Tibial nerve (tissue), 3 donors: ENCODE measurements at regions not wholly inside any gene's neighbourhood (a gene's known extent, or its start where the extent isn't known, plus 50 kb on each side); places are given as distances from the start of the nearest gene placed in this dataset.

ENCODE experiments used
- POLR2A ChIP-seq, 2 donors: fragments of 450-650 bp; IDR thresholded peaks; one replicate each; pipeline ENCODE4 v1.6.1; 2017; ENCODE audit warnings: antibody characterized with exemption in 2 of 2, mild to moderate bottlenecking in 2 of 2, moderate library complexity in 2 of 2
- TF ChIP-seq, protein P1 (sequence below), 5 experiments: fragments of 200-600 bp in 3 of 5; fragments of 450-650 bp in 2 of 5; sonication (generic) in 3 of 5; IDR thresholded peaks; one replicate each; pipeline ENCODE4 v1.5.1; 2016 to 2019; ENCODE audit warnings: antibody characterized with exemption in 5 of 5, mild to moderate bottlenecking in 3 of 5, moderate library complexity in 2 of 5

DNA sequence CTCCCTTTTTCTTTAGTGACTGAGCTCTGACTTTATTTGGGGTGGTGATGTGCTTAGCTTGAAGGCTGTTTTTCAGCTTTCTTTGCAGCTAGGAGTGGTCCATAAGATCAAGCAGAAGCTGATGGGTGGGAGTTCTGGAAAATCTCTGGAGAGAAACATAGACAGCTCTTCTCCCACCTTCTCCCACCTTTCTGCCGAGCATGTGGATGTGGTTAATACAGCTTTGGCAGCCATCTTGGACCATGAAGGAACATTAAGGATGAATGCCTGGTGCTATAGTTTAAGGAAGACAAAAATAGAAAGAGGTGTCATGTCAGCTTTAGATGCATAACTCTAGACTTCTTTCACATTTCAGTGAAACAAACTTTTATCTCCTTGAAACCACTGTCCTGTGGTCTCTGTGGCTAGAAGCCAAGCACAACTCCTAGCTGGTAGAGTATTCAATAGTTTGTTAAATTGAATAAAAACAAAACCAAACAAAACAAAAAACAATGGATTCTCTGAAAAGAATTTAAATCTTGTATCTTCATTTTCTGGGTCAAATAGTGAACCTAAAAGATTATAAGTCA is 203.6 kb upstream of the SESN3 start:
- no peak for TF ChIP-seq POLR2A (IDR thresholded peaks at IDR 0.05)
- TF ChIP-seq, protein P1, sequence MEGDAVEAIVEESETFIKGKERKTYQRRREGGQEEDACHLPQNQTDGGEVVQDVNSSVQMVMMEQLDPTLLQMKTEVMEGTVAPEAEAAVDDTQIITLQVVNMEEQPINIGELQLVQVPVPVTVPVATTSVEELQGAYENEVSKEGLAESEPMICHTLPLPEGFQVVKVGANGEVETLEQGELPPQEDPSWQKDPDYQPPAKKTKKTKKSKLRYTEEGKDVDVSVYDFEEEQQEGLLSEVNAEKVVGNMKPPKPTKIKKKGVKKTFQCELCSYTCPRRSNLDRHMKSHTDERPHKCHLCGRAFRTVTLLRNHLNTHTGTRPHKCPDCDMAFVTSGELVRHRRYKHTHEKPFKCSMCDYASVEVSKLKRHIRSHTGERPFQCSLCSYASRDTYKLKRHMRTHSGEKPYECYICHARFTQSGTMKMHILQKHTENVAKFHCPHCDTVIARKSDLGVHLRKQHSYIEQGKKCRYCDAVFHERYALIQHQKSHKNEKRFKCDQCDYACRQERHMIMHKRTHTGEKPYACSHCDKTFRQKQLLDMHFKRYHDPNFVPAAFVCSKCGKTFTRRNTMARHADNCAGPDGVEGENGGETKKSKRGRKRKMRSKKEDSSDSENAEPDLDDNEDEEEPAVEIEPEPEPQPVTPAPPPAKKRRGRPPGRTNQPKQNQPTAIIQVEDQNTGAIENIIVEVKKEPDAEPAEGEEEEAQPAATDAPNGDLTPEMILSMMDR (IDR thresholded peaks at IDR 0.05): no peak
